ENCODE measurements at regions not wholly inside any gene's neighbourhood (a gene's known extent, or its start where the extent isn't known, plus 50 kb on each side); places are given as distances from the start of the nearest gene placed in this dataset.

DNA sequence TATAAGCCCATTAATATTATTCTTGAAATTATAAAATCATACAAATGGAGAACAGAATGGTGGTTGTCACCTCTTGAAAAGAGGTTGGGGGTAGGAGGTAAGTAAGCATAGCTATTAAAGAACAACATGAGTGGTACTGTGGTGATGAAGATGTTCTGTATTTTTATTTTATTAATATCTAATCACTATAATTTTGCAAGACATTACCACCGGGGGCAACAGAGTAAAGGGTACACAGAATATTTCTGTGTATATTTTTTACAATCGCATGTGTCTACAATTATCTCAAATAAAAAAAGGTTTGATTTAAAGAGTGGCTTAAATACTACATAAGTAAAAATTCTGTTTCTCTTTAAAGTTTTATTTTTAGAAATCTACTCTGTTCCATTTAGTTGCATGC lies 557.8 kb downstream of the NXPH1 start:
- no peaks in the 10 kb centered on the region for H3K9me3 ChIP-seq
- TF ChIP-seq CTCF (IDR thresholded peaks at IDR 0.05) = no peak
- H3K4me1 ChIP-seq = no peaks in the 10 kb centered on the region
- no peaks in the 10 kb centered on the region for H3K36me3 ChIP-seq
- no peak for DNase-seq (ENCODE audit: low spot score)
- no peak overlapping the region for H3K27ac ChIP-seq
- no peaks in the 10 kb centered on the region for H3K27me3 ChIP-seq
- no peak overlapping the region for H3K4me3 ChIP-seq

DNA sequence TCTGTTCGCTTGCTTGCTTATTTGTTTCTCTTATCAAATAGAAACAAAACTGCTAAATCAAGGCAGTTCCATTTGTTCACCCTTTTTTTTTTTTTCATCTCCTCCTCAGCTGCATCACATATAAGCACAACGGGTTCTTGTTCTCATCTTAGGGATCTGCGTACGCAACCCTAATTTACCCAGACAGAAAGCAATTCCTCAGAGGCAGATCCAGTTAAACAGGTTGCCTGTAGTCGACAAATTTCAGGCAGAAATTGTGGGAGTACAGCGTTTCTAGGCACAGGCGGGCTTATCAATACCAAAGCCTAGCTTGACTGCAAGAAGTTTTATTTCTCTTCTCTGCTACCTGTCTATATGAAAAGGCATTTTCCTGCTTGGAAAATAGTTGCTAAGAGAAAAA lies 565.4 kb downstream of the NXPH1 start:
- Histone ChIP-seq H3K27ac (no peak overlapping the region), H3K4me1 (no peaks in the 10 kb centered on the region), H3K9me3 (no peaks in the 10 kb centered on the region), H3K27me3 (no peaks in the 10 kb centered on the region), H3K4me3 (no peak overlapping the region), H3K36me3 (no peaks in the 10 kb centered on the region)
- DNase-seq (ENCODE audit: low spot score) = no peak
- TF ChIP-seq CTCF (IDR thresholded peaks at IDR 0.05) = no peak

DNA sequence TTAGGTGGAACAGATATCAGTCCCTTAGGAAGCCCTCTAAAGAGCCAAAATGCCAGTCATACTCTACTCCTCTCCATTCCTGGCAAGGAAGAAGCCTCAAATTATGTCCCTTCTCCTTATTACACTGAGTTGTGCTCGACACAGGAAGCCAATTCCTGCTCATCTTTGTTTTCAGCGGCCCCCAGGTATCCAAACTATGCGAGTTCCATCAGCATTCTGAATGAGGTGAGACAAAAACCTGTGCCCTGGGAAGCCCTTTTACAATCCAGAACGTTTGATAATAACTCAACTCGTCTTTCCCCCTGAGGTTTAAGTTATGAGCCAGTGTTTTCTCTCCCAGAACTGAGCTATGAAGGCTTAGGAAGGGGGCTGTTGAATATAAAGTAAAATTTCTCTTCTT lies 580.5 kb downstream of the NXPH1 start:
- DNase-seq (ENCODE audit: low spot score) = no peak
- Histone ChIP-seq H3K36me3 (no peaks in the 10 kb centered on the region), H3K4me3 (no peak overlapping the region), H3K9me3 (peaks cover 0 to 7% of the 10 kb centered on the region in 2 donors), H3K27me3 (no peaks in the 10 kb centered on the region), H3K4me1 (no peaks in the 10 kb centered on the region), H3K27ac (no peak overlapping the region)
- no peak for TF ChIP-seq CTCF (IDR thresholded peaks at IDR 0.05)

GRCh38 chr7:9017286-9017685 lies 583.9 kb downstream of the NXPH1 start:
- Histone ChIP-seq H3K36me3 (no peaks in the 10 kb centered on the region), H3K27me3 (no peaks in the 10 kb centered on the region), H3K27ac (no peak overlapping the region), H3K4me1 (no peaks in the 10 kb centered on the region), H3K9me3 (no peaks in the 10 kb centered on the region), H3K4me3 (no peak overlapping the region)
- no peak for DNase-seq (ENCODE audit: low spot score)
- TF ChIP-seq CTCF (IDR thresholded peaks at IDR 0.05) = no peak

GRCh38 chr7:9022456-9022855 lies 589.0 kb downstream of the NXPH1 start:
- no peak overlapping the region for H3K4me3 ChIP-seq
- no peaks in the 10 kb centered on the region for H3K36me3 ChIP-seq
- no peaks in the 10 kb centered on the region for H3K4me1 ChIP-seq
- H3K27me3 ChIP-seq = no peaks in the 10 kb centered on the region
- DNase-seq (ENCODE audit: low spot score) = no peak
- no peak overlapping the region for H3K27ac ChIP-seq
- no peak for TF ChIP-seq CTCF (IDR thresholded peaks at IDR 0.05)
- H3K9me3 ChIP-seq = no peaks in the 10 kb centered on the region

DNA sequence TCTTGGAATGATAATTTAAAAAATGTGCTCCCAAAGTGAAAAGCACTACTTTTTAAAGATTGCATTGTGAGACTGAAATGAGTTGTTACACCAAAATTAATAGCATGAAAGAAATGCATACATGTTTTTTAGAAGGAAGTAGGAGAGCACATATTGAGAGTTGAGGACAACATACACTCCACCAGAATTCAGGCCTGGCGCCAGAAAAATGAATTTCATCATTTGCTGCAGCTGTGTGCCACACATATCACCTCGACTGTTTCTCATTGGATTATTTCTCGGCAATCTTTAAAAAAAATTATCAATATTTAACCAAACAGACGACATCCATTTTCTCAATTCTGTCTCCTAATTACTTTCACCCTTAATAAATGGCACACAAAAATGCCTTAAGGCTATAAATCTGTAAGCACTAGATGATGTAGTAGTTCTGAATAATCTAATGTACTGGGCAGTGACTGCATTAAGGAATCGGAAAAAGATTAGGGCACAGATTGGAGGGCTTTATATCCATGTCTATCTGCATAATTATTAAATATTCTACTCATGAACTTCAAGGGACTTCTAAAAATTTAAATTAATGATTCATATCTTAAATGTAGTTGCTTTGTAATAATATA lies 590.4 kb downstream of the NXPH1 start:
- no peak for DNase-seq (ENCODE audit: low spot score)
- no peaks in the 10 kb centered on the region for H3K4me1 ChIP-seq
- H3K27ac ChIP-seq = no peak overlapping the region
- TF ChIP-seq CTCF (IDR thresholded peaks at IDR 0.05) = no peak
- no peaks in the 10 kb centered on the region for H3K27me3 ChIP-seq
- no peaks in the 10 kb centered on the region for H3K9me3 ChIP-seq
- no peaks in the 10 kb centered on the region for H3K36me3 ChIP-seq
- H3K4me3 ChIP-seq = no peak overlapping the region

All from right atrium auricular region (tissue), 2 donors.